ENCODE measurements at regions not wholly inside any gene's neighbourhood (a gene's known extent, or its start where the extent isn't known, plus 50 kb on each side); places are given as distances from the start of the nearest gene placed in this dataset.

DNA sequence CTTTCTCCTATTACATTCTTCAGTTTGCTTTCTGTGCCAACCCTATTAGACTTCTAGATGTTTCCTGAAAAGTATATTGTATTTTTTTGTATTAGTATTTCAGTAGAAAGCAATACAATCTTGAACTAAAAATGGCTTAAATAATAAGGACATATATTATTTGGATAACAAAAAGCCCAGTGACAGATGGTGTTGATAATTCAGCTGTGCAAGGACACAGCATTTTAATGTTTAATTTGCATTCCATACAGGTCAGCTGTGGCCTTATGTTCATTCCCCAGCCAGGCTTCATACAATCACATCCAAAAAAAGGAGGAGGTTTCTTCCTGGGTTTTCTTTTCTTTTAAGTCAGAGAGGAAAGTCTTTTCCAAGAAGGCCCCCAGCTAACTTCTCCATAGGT is 236.9 kb downstream of the CD109 start:
- TF ChIP-seq, protein P1, sequence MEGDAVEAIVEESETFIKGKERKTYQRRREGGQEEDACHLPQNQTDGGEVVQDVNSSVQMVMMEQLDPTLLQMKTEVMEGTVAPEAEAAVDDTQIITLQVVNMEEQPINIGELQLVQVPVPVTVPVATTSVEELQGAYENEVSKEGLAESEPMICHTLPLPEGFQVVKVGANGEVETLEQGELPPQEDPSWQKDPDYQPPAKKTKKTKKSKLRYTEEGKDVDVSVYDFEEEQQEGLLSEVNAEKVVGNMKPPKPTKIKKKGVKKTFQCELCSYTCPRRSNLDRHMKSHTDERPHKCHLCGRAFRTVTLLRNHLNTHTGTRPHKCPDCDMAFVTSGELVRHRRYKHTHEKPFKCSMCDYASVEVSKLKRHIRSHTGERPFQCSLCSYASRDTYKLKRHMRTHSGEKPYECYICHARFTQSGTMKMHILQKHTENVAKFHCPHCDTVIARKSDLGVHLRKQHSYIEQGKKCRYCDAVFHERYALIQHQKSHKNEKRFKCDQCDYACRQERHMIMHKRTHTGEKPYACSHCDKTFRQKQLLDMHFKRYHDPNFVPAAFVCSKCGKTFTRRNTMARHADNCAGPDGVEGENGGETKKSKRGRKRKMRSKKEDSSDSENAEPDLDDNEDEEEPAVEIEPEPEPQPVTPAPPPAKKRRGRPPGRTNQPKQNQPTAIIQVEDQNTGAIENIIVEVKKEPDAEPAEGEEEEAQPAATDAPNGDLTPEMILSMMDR (IDR thresholded peaks at IDR 0.05), result no peak
- no peak for TF ChIP-seq POLR2A (IDR thresholded peaks at IDR 0.05)
